B cell (primary cell): ENCODE measurements at regions not wholly inside any gene's neighbourhood (a gene's known extent, or its start where the extent isn't known, plus 50 kb on each side); places are given as distances from the start of the nearest gene placed in this dataset.
A peak's percentile ranks its signal among the peaks of the same experiment; 100 is the strongest.

Experiments
- ATAC-seq: fragments of 200-7000 bp; cut with Tn5 transposase; one replicate; pipeline ENCODE4 v1.10.0; 2021; ENCODE audit warnings: low read depth, mild to moderate bottlenecking, moderate number of reproducible peaks, moderate library complexity
- CTCF ChIA-PET: fragments of 350-600 bp; sonication (Branson Sonifier 250); formaldehyde crosslinking; loops from one replicate; lab custom pipeline; 2021; ENCODE audit warnings: antibody characterized with exemption, inconsistent platforms; lab: Charles Lee
- POLR2A ChIA-PET: fragments of 350-600 bp; sonication (Branson Sonifier 250); formaldehyde crosslinking; loops from one replicate; lab custom pipeline; 2021; ENCODE audit warnings: antibody characterized with exemption; lab: Charles Lee
- DNase-seq: peaks from one replicate; pipeline ENCODE4 v3.0.0; 2013
- H2AFZ ChIP-seq: 2 replicates; pipeline ENCODE4 v1.6.1; 2012; ENCODE audit warnings: mild to moderate bottlenecking, low read depth, low read length; ENCODE audit not compliant: insufficient read depth, poor library complexity, severe bottlenecking
- H3K27ac ChIP-seq, 2 donors: 1 replicate in 1 of 2; 2 replicates in 1 of 2; pipeline ENCODE4 v1.5.1; 2012 to 2013; ENCODE audit warnings: low read length in 2 of 2, mild to moderate bottlenecking in 2 of 2, moderate library complexity in 1 of 2
- H3K27me3 ChIP-seq, 4 experiments: fragments of 200-600 bp in 1 of 4; sonication (generic) in 1 of 4; replicated peaks in 1 of 4; 1 replicate in 2 of 4; 2 replicates in 2 of 4; pipeline versions ENCODE4 v1.6.1 to v1.7.0; 2013 to 2016; ENCODE audit warnings: low read length in 3 of 4, mild to moderate bottlenecking in 2 of 4, mixed read lengths in 1 of 4, moderate library complexity in 1 of 4; ENCODE audit not compliant: insufficient read depth in 4 of 4, control insufficient read depth in 3 of 4; ENCODE audit errors: control extremely low read depth in 1 of 4
- H3K36me3 ChIP-seq, 2 experiments: replicated peaks in 1 of 2; 1 replicate in 1 of 2; 2 replicates in 1 of 2; pipeline versions ENCODE4 v1.6.1 to v1.7.1; 2013; ENCODE audit warnings: low read length in 1 of 2; ENCODE audit not compliant: insufficient read depth in 2 of 2, control insufficient read depth in 1 of 2; ENCODE audit errors: control extremely low read depth in 1 of 2, extremely low read depth in 1 of 2
- H3K4me1 ChIP-seq, 2 donors: fragments of 200-600 bp in 1 of 2; sonication (generic) in 1 of 2; 1 replicate in 1 of 2; 2 replicates in 1 of 2; pipeline versions ENCODE4 v1.5.1 to v1.6.1; 2013 to 2017; ENCODE audit warnings: low read length in 2 of 2; ENCODE audit not compliant: control insufficient read depth in 2 of 2, insufficient read depth in 2 of 2
- H3K4me2 ChIP-seq: replicated peaks from 2 replicates; pipeline ENCODE3; 2012; ENCODE audit warnings: mild to moderate bottlenecking, low read depth, low read length; ENCODE audit not compliant: poor library complexity, severe bottlenecking
- H3K4me3 ChIP-seq, 5 experiments: fragments of 200-600 bp in 1 of 5; sonication (generic) in 1 of 5; 1 replicate in 3 of 5; 2 replicates in 2 of 5; pipeline versions ENCODE4 v1.5.1 to v1.7.0; 2011 to 2016; ENCODE audit warnings: low read length in 4 of 5, mild to moderate bottlenecking in 4 of 5, low read depth in 2 of 5, control low read depth in 1 of 5, moderate library complexity in 1 of 5; ENCODE audit not compliant: insufficient read depth in 1 of 5; ENCODE audit errors: control extremely low read depth in 1 of 5, extremely low read depth in 1 of 5
- H3K79me2 ChIP-seq: fragments of 200-600 bp; sonication (generic); one replicate; pipeline ENCODE4 v1.6.0; 2016; ENCODE audit warnings: low read length; ENCODE audit not compliant: control insufficient read depth, insufficient read depth
- H3K9ac ChIP-seq: fragments of 200-600 bp; sonication (generic); 2 replicates; pipeline ENCODE4 v1.6.1; 2017; ENCODE audit warnings: mild to moderate bottlenecking, low read length, moderate library complexity
- H3K9me3 ChIP-seq, 3 donors: one replicate each; pipeline versions ENCODE4 v1.6.1 to v1.7.1; 2013; ENCODE audit warnings: low read length in 2 of 3; ENCODE audit not compliant: control insufficient read depth in 2 of 3, insufficient read depth in 1 of 3; ENCODE audit errors: control extremely low read depth in 1 of 3
- H4K20me1 ChIP-seq: 2 replicates; pipeline ENCODE4 v1.6.0; 2012; ENCODE audit warnings: mild to moderate bottlenecking, low read length; ENCODE audit not compliant: insufficient read depth, control insufficient read depth, poor library complexity, severe bottlenecking
- H3K27ac Mint-ChIP-seq: one replicate; pipeline ENCODE4 v1.8.0; 2021; ENCODE audit warnings: mixed read lengths
- H3K27me3 Mint-ChIP-seq: one replicate; pipeline ENCODE4 v1.8.0; 2021; ENCODE audit warnings: mixed read lengths
- H3K4me1 Mint-ChIP-seq: one replicate; pipeline ENCODE4 v1.8.0; 2021; ENCODE audit warnings: mixed read lengths
- H3K4me3 Mint-ChIP-seq: one replicate; pipeline ENCODE4 v1.8.0; 2021; ENCODE audit warnings: mixed read lengths
- H3K9me3 Mint-ChIP-seq: one replicate; pipeline ENCODE4 v1.8.0; 2022; ENCODE audit warnings: mixed read lengths; ENCODE audit not compliant: insufficient read depth
- EZH2 ChIP-seq: IDR thresholded peaks from 2 replicates; pipeline ENCODE4 v1.6.1; 2012; ENCODE audit warnings: borderline replicate concordance, low read depth, mild to moderate bottlenecking, moderate library complexity, low read length; ENCODE audit not compliant: insufficient read depth, poor library complexity, severe bottlenecking
- WGBS: methylation state at CpG from one replicate; pipeline ENCODE4 v1.1.5; 2013; ENCODE audit warnings: missing lambda C conversion rate; ENCODE audit not compliant: insufficient coverage; 5-methylcytosine and 5-hydroxymethylcytosine counted together
- intact Hi-C: fragments of 100-400 bp; cut with micrococcal nuclease; formaldehyde crosslinking; loops from one replicate; pipeline ENCODE4 v1.10.0; 2022
- TF ChIP-seq, protein P1 (sequence below): fragments of 200-600 bp; IDR thresholded peaks from one replicate; pipeline ENCODE4 v1.8.0; 2022; ENCODE audit warnings: antibody characterized with exemption, mild to moderate bottlenecking

DNA sequence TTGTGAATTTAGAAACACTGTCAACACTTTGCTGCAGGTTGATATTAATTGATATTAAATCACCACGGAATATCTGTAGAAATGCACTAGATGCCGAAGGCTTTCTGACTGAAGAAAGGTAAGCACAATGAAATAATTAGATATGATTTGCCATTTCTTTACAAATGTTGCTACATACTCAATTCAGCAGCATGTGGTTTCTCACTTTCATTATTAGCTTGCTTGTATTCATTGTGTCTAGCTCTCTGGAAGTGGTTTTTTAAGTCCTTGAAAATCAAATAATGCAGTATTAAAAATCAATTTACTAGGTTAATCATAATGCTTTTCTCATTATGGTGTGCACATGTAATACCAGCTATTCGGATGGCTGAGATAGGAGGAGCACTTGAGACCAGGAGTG lies 231.3 kb upstream of the MARCKS start:
- H4K20me1 ChIP-seq, result no peaks in the 10 kb centered on the region
- H2AFZ ChIP-seq, result no peak overlapping the region
- H3K36me3 ChIP-seq, result no peaks in the 10 kb centered on the region
- H3K4me1 ChIP-seq, result peaks cover 41 to 46% of the 10 kb centered on the region in 2 donors
- no peaks in the 10 kb centered on the region for H3K79me2 ChIP-seq
- CTCF ChIA-PET, result interaction anchor here (0.7 to 8.2 kb wide), 5 partner anchors 14 to 319 kb away, joined by 3 to 39 read pairs (median 3); no protein-coding TSS in a partner anchor
- Mint-ChIP-seq H3K27ac (no peak overlapping the region), H3K27me3 (no peaks in the 10 kb centered on the region), H3K4me3 (no peak overlapping the region), H3K4me1 (peaks cover 47% of the 10 kb centered on the region), H3K9me3 (no peaks in the 10 kb centered on the region)
- intact Hi-C loops, result loop anchor here (2.0 to 5.0 kb wide), 2 partner anchors 64 to 341 kb away; no protein-coding TSS in a partner anchor
- ATAC-seq (no peak), DNase-seq (no peak)
- H3K4me2 ChIP-seq, result no peak overlapping the region
- H3K27ac ChIP-seq, result no peak overlapping the region
- TF ChIP-seq, protein P1, sequence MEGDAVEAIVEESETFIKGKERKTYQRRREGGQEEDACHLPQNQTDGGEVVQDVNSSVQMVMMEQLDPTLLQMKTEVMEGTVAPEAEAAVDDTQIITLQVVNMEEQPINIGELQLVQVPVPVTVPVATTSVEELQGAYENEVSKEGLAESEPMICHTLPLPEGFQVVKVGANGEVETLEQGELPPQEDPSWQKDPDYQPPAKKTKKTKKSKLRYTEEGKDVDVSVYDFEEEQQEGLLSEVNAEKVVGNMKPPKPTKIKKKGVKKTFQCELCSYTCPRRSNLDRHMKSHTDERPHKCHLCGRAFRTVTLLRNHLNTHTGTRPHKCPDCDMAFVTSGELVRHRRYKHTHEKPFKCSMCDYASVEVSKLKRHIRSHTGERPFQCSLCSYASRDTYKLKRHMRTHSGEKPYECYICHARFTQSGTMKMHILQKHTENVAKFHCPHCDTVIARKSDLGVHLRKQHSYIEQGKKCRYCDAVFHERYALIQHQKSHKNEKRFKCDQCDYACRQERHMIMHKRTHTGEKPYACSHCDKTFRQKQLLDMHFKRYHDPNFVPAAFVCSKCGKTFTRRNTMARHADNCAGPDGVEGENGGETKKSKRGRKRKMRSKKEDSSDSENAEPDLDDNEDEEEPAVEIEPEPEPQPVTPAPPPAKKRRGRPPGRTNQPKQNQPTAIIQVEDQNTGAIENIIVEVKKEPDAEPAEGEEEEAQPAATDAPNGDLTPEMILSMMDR, result no peak
- TF ChIP-seq EZH2, result no peak
- no peaks in the 10 kb centered on the region for H3K9me3 ChIP-seq
- POLR2A ChIA-PET, result no interaction called here
- WGBS, result no CpG with 5 or more reads among the region's 3 CpGs
- H3K4me3 ChIP-seq, result no peak overlapping the region
- no peaks in the 10 kb centered on the region for H3K27me3 ChIP-seq
- H3K9ac ChIP-seq, result no peak overlapping the region

DNA sequence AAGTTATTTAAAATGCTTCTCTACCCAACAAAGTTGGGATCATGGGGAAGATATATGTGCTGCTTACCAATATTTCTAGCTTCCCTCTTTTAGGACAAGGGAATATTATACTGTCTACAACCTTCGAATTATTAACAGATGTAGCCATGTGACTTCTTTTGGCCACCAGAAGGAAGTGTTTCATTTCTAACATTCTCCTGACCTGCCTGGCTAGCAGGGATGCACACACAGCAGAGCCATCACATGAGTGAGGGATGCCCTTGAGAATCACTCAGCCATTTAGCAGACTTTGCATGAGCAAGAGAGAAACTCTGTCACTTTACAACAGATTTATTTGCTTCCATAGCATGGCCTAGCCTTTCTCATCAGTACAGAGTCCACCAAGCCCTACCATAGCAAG lies 230.7 kb upstream of the MARCKS start:
- no peaks in the 10 kb centered on the region for H3K36me3 ChIP-seq
- no peak overlapping the region for H3K27ac ChIP-seq
- Mint-ChIP-seq H3K4me3 (peak overlapping the region; percentile 0), H3K9me3 (no peaks in the 10 kb centered on the region), H3K4me1 (peaks cover 53% of the 10 kb centered on the region), H3K27ac (peak overlapping the region; percentile 17), H3K27me3 (no peaks in the 10 kb centered on the region)
- ChIA-PET CTCF (interaction anchor here (0.7 to 8.2 kb wide), 6 partner anchors 15 to 320 kb away, joined by 3 to 39 read pairs (median 3); no protein-coding TSS in a partner anchor), POLR2A (interaction anchor here (0.6 kb wide), 1 partner anchor 232 kb away, joined by 3 read pairs; no protein-coding TSS in a partner anchor)
- H3K4me2 ChIP-seq, result peak overlapping the region; percentile 7
- intact Hi-C loops, result loop anchor here (5.0 kb wide), 1 partner anchor 64 kb away; no protein-coding TSS in a partner anchor
- WGBS, result 60% methylated on average over 1 of the region's 1 CpG
- no peak overlapping the region for H3K9ac ChIP-seq
- DNase-seq (peak; percentile 58), ATAC-seq (no peak)
- no peaks in the 10 kb centered on the region for H3K9me3 ChIP-seq
- H3K79me2 ChIP-seq, result no peaks in the 10 kb centered on the region
- peak overlapping the region; percentile 12 for H2AFZ ChIP-seq
- no peak for TF ChIP-seq EZH2
- TF ChIP-seq, protein P1, result no peak
- peaks cover 46 to 53% of the 10 kb centered on the region in 2 donors for H3K4me1 ChIP-seq
- H4K20me1 ChIP-seq, result no peaks in the 10 kb centered on the region
- no peak overlapping the region for H3K4me3 ChIP-seq
- H3K27me3 ChIP-seq, result no peaks in the 10 kb centered on the region
